ENCODE measurements at regions not wholly inside any gene's neighbourhood (a gene's known extent, or its start where the extent isn't known, plus 50 kb on each side); places are given as distances from the start of the nearest gene placed in this dataset.
"Not testable (repeated sequence)": the region's sequence is repeated elsewhere in the genome, so short reads cannot be mapped to it uniquely, and the experiment has no call there.

DNA sequence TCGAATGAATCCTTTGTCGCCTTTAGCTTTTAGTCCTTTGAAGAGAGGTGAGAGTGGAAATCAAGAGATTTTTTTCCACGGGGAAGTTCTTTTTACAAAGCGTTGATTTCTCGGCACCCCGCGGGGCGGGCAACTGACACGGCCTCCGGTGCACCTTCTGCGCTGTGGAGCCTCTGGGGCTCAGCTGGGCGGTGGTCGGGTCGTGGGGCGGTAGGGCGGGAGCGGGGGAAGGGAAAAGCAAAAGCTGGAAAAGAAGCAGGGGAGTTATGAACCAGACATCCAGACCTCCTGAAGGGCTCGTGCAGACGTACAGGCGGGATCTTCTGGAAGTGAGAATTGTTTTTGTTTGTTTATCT, 63.3 kb downstream of the PPIAL4C start:
- TF ChIP-seq, protein P1, sequence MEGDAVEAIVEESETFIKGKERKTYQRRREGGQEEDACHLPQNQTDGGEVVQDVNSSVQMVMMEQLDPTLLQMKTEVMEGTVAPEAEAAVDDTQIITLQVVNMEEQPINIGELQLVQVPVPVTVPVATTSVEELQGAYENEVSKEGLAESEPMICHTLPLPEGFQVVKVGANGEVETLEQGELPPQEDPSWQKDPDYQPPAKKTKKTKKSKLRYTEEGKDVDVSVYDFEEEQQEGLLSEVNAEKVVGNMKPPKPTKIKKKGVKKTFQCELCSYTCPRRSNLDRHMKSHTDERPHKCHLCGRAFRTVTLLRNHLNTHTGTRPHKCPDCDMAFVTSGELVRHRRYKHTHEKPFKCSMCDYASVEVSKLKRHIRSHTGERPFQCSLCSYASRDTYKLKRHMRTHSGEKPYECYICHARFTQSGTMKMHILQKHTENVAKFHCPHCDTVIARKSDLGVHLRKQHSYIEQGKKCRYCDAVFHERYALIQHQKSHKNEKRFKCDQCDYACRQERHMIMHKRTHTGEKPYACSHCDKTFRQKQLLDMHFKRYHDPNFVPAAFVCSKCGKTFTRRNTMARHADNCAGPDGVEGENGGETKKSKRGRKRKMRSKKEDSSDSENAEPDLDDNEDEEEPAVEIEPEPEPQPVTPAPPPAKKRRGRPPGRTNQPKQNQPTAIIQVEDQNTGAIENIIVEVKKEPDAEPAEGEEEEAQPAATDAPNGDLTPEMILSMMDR (IDR thresholded peaks at IDR 0.05): not testable (repeated sequence)
- not testable (repeated sequence) for TF ChIP-seq POLR2A (IDR thresholded peaks at IDR 0.05)
